ENCODE measurements at regions not wholly inside any gene's neighbourhood (a gene's known extent, or its start where the extent isn't known, plus 50 kb on each side); places are given as distances from the start of the nearest gene placed in this dataset.

- Histone ChIP-seq H4K20me1 (ENCODE audit: insufficient read depth) (no peaks in the 10 kb centered on the region), H3K4me2 (no peak overlapping the region), H3K27ac (no peak overlapping the region), H2AFZ (ENCODE audit: low read depth) (no peak overlapping the region), H3K4me1 (ENCODE audit: low read depth, poor library complexity, severe bottlenecking) (no peaks in the 10 kb centered on the region), H3K36me3 (ENCODE audit: insufficient read depth) (no peaks in the 10 kb centered on the region), H3K4me3 (IDR thresholded peaks at IDR 0.05; ENCODE audit: insufficient read depth, low read depth, low read length) (no peak overlapping the region), H3K27me3 (ENCODE audit: insufficient read depth, low read depth) (no peaks in the 10 kb centered on the region), H3K79me2 (ENCODE audit: insufficient read depth, low read depth) (no peaks in the 10 kb centered on the region), H3K9ac (no peak overlapping the region)
- TF ChIP-seq, protein P1, sequence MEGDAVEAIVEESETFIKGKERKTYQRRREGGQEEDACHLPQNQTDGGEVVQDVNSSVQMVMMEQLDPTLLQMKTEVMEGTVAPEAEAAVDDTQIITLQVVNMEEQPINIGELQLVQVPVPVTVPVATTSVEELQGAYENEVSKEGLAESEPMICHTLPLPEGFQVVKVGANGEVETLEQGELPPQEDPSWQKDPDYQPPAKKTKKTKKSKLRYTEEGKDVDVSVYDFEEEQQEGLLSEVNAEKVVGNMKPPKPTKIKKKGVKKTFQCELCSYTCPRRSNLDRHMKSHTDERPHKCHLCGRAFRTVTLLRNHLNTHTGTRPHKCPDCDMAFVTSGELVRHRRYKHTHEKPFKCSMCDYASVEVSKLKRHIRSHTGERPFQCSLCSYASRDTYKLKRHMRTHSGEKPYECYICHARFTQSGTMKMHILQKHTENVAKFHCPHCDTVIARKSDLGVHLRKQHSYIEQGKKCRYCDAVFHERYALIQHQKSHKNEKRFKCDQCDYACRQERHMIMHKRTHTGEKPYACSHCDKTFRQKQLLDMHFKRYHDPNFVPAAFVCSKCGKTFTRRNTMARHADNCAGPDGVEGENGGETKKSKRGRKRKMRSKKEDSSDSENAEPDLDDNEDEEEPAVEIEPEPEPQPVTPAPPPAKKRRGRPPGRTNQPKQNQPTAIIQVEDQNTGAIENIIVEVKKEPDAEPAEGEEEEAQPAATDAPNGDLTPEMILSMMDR (conservative IDR thresholded peaks at IDR 0.05; ENCODE audit: low read depth, low read length) = no peak
Measured at GRCh38 chr7:12770227-12770975, 83.0 kb downstream of the ARL4A start.

DNA sequence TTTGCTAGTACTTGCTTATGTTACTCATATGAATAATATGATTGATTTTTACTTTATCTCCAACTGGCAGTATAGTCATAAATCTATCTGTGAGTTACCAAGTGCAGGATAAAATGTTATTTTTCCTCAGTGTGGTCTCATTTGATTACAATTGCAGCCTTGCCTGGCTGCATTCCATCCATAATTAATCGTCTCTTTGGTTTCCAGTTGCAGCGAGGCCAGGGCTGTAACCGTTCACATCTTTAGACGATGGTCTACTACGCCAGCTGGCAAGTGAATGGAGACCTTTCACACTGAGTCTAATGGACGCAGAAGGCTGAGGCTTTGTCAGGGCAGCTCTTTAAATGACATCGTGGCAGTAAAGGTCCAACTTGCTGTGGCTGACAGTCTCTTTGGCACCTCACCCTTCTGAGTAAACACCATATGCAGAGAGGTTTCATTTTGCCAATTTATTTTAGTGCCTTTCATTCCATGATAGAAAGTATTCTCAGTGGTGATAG lies 84.0 kb downstream of the ARL4A start:
- Histone ChIP-seq H3K9ac (no peak overlapping the region), H4K20me1 (ENCODE audit: insufficient read depth) (no peaks in the 10 kb centered on the region), H3K79me2 (ENCODE audit: insufficient read depth, low read depth) (no peaks in the 10 kb centered on the region), H2AFZ (ENCODE audit: low read depth) (no peak overlapping the region), H3K27me3 (ENCODE audit: insufficient read depth, low read depth) (no peaks in the 10 kb centered on the region), H3K27ac (no peak overlapping the region), H3K4me3 (IDR thresholded peaks at IDR 0.05; ENCODE audit: insufficient read depth, low read depth, low read length) (no peak overlapping the region), H3K36me3 (ENCODE audit: insufficient read depth) (no peaks in the 10 kb centered on the region), H3K4me2 (no peak overlapping the region), H3K4me1 (ENCODE audit: low read depth, poor library complexity, severe bottlenecking) (no peaks in the 10 kb centered on the region)
- TF ChIP-seq, protein P1 (conservative IDR thresholded peaks at IDR 0.05; ENCODE audit: low read depth, low read length) = no peak

DNA sequence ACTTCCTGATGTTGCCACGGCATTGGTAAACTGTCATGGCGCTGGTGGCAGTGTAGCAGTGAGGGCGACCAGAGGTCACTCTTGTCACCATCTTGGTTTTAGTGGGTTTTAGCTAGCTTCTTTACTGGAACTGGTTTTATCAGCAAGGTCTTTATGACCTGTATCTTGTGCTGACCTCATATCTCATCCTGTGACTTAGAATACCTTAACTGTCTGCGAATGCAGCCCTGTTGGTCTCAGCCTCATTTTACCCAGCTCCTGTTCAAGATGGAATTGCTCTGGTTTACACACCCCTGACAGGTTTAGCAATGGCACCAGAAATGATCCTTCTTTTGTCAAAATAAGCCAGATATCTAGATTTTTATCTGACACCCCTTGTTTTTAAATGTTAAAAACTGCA lies 85.3 kb downstream of the ARL4A start:
- H3K27me3 ChIP-seq (ENCODE audit: insufficient read depth, low read depth) = no peaks in the 10 kb centered on the region
- no peak overlapping the region for H3K27ac ChIP-seq
- no peaks in the 10 kb centered on the region for H3K79me2 ChIP-seq (ENCODE audit: insufficient read depth, low read depth)
- TF ChIP-seq, protein P1 (conservative IDR thresholded peaks at IDR 0.05; ENCODE audit: low read depth, low read length) = no peak
- no peaks in the 10 kb centered on the region for H3K36me3 ChIP-seq (ENCODE audit: insufficient read depth)
- H2AFZ ChIP-seq (ENCODE audit: low read depth) = no peak overlapping the region
- H4K20me1 ChIP-seq (ENCODE audit: insufficient read depth) = no peaks in the 10 kb centered on the region
- no peak overlapping the region for H3K9ac ChIP-seq
- H3K4me2 ChIP-seq = no peak overlapping the region
- H3K4me1 ChIP-seq (ENCODE audit: low read depth, poor library complexity, severe bottlenecking) = no peaks in the 10 kb centered on the region
- no peak overlapping the region for H3K4me3 ChIP-seq (IDR thresholded peaks at IDR 0.05; ENCODE audit: insufficient read depth, low read depth, low read length)

GRCh38 chr7:12777257-12777656 lies 89.8 kb downstream of the ARL4A start:
- Histone ChIP-seq H3K4me2 (no peak overlapping the region), H3K79me2 (ENCODE audit: insufficient read depth, low read depth) (no peaks in the 10 kb centered on the region), H3K9ac (no peak overlapping the region), H4K20me1 (ENCODE audit: insufficient read depth) (no peaks in the 10 kb centered on the region), H2AFZ (ENCODE audit: low read depth) (no peak overlapping the region), H3K4me3 (IDR thresholded peaks at IDR 0.05; ENCODE audit: insufficient read depth, low read depth, low read length) (no peak overlapping the region), H3K27ac (no peak overlapping the region), H3K4me1 (ENCODE audit: low read depth, poor library complexity, severe bottlenecking) (no peaks in the 10 kb centered on the region), H3K36me3 (ENCODE audit: insufficient read depth) (no peaks in the 10 kb centered on the region), H3K27me3 (ENCODE audit: insufficient read depth, low read depth) (no peaks in the 10 kb centered on the region)
- TF ChIP-seq, protein P1 (conservative IDR thresholded peaks at IDR 0.05; ENCODE audit: low read depth, low read length) = no peak

Data from KMS-11 (cell line).